ENCODE measurements at regions not wholly inside any gene's neighbourhood (a gene's known extent, or its start where the extent isn't known, plus 50 kb on each side); places are given as distances from the start of the nearest gene placed in this dataset.

- no peak for DNase-seq
Measured at GRCh38 chr4:15341733-15342300, 86.0 kb upstream of the C1QTNF7 start.

- no peak for DNase-seq
Measured at GRCh38 chr4:15343000-15343399, 84.8 kb upstream of the C1QTNF7 start.

GRCh38 chr4:15343581-15343980 is 84.3 kb upstream of the C1QTNF7 start:
- DNase-seq: no peak

GRCh38 chr4:15344041-15344440 is 83.8 kb upstream of the C1QTNF7 start:
- no peak for DNase-seq

GRCh38 chr4:15345134-15345533 is 82.7 kb upstream of the C1QTNF7 start:
- DNase-seq: no peak

GRCh38 chr4:15348236-15348635 is 79.6 kb upstream of the C1QTNF7 start:
- no peak for DNase-seq

GRCh38 chr4:15348695-15349094 is 79.1 kb upstream of the C1QTNF7 start:
- DNase-seq: no peak

GRCh38 chr4:15349531-15349935 is 78.3 kb upstream of the C1QTNF7 start:
- no peak for DNase-seq

- DNase-seq: no peak
Measured at GRCh38 chr4:15349965-15350364, 77.9 kb upstream of the C1QTNF7 start.

GRCh38 chr4:15352524-15352923 is 75.3 kb upstream of the C1QTNF7 start:
- DNase-seq: no peak

- DNase-seq: no peak
Measured at GRCh38 chr4:15353207-15353606, 74.6 kb upstream of the C1QTNF7 start.

GRCh38 chr4:15354371-15355297 is 73.2 kb upstream of the C1QTNF7 start:
- DNase-seq: no peak

GRCh38 chr4:15361529-15361928 is 66.3 kb upstream of the C1QTNF7 start:
- DNase-seq: no peak

GRCh38 chr4:15362541-15362940 is 65.3 kb upstream of the C1QTNF7 start:
- DNase-seq: no peak

- no peak for DNase-seq
Measured at GRCh38 chr4:15364183-15364582, 63.6 kb upstream of the C1QTNF7 start.

- DNase-seq: no peak
Measured at GRCh38 chr4:15365641-15366040, 62.2 kb upstream of the C1QTNF7 start.

GRCh38 chr4:15366721-15367120 is 61.1 kb upstream of the C1QTNF7 start:
- no peak for DNase-seq

- DNase-seq: no peak
Measured at GRCh38 chr4:15368856-15369255, 59.0 kb upstream of the C1QTNF7 start.

GRCh38 chr4:15370296-15370695 is 57.5 kb upstream of the C1QTNF7 start:
- DNase-seq: no peak

- no peak for DNase-seq
Measured at GRCh38 chr4:15373363-15373762, 54.5 kb upstream of the C1QTNF7 start.

- DNase-seq: no peak
Measured at GRCh38 chr4:15374656-15375055, 53.2 kb upstream of the C1QTNF7 start.

- no peak for DNase-seq
Measured at GRCh38 chr4:15375667-15376066, 52.2 kb upstream of the C1QTNF7 start.

GRCh38 chr4:15376145-15376544 is 51.7 kb upstream of the C1QTNF7 start:
- no peak for DNase-seq

GRCh38 chr4:15376594-15376993 is 51.2 kb upstream of the C1QTNF7 start:
- no peak for DNase-seq

Measured in stimulated activated naive CD4-positive, alpha-beta T cell treated with Interleukin-2 at 50 U/mL for 16 hours (primary cell).